Ovary (tissue), 3 donors: ENCODE measurements at regions not wholly inside any gene's neighbourhood (a gene's known extent, or its start where the extent isn't known, plus 50 kb on each side); places are given as distances from the start of the nearest gene placed in this dataset.

ENCODE experiments used
- EP300 ChIP-seq: sonication (generic); formaldehyde crosslinking; IDR thresholded peaks from one replicate; pipeline ENCODE4 v1.6.1; 2017; ENCODE audit warnings: antibody characterized with exemption
- POLR2A ChIP-seq: fragments of 450-650 bp; IDR thresholded peaks from one replicate; pipeline ENCODE4 v1.6.1; 2017; ENCODE audit warnings: antibody characterized with exemption, mild to moderate bottlenecking, moderate library complexity
- TF ChIP-seq, protein P1 (sequence below), 3 donors: fragments of 450-650 bp in 2 of 3; fragments of 200-600 bp in 1 of 3; IDR thresholded peaks; one replicate each; pipeline versions ENCODE4 v1.5.1 to v1.8.0; 2016 to 2022; ENCODE audit warnings: antibody characterized with exemption in 3 of 3, mild to moderate bottlenecking in 1 of 3
- donor health status: DM: no; HTN: no; CAD: no.

DNA sequence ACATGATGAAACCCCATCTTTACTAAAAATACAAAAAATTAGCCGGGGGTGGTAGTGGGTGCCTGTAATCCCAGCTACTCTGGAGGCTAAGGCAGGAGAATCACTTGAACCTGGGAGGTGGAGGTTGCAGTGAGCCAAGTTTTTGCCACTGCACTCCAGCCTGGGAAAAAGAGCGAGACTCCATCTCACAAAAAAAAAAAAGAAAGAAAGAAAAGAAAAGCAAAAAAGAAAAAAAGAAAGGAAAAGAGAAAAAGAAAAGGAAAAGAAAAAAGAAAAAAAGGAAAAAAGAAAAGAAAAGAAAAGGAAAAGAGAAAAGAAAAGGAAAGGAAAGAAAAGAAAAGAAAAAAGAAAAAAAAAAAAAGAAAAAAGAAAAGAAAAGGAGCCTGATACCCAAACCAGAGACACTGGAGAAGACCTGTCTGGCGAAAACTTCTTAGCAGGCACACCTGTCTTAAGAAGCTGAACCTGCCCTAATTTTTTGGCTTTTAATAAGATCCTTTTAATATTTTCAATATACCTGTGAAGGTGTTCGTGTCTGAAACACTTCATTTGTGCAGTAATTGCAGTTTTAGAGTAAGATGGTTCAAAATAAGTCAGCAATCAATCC is 164.7 kb upstream of the IRX2 start:
- TF ChIP-seq, protein P1, sequence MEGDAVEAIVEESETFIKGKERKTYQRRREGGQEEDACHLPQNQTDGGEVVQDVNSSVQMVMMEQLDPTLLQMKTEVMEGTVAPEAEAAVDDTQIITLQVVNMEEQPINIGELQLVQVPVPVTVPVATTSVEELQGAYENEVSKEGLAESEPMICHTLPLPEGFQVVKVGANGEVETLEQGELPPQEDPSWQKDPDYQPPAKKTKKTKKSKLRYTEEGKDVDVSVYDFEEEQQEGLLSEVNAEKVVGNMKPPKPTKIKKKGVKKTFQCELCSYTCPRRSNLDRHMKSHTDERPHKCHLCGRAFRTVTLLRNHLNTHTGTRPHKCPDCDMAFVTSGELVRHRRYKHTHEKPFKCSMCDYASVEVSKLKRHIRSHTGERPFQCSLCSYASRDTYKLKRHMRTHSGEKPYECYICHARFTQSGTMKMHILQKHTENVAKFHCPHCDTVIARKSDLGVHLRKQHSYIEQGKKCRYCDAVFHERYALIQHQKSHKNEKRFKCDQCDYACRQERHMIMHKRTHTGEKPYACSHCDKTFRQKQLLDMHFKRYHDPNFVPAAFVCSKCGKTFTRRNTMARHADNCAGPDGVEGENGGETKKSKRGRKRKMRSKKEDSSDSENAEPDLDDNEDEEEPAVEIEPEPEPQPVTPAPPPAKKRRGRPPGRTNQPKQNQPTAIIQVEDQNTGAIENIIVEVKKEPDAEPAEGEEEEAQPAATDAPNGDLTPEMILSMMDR (IDR thresholded peaks at IDR 0.05): no peak
- no peak for TF ChIP-seq POLR2A
- no peak for TF ChIP-seq EP300
